Gastrocnemius medialis (tissue), 4 donors: ENCODE measurements at regions not wholly inside any gene's neighbourhood (a gene's known extent, or its start where the extent isn't known, plus 50 kb on each side); places are given as distances from the start of the nearest gene placed in this dataset.

ENCODE experiments used
- POLR2A ChIP-seq, 2 donors: fragments of 450-650 bp; IDR thresholded peaks; one replicate each; pipeline ENCODE4 v1.6.1; 2017; ENCODE audit warnings: antibody characterized with exemption in 2 of 2, mild to moderate bottlenecking in 2 of 2, moderate library complexity in 2 of 2
- TF ChIP-seq, protein P1 (sequence below), 5 experiments: fragments of 450-650 bp in 3 of 5; fragments of 200-600 bp in 2 of 5; sonication (generic) in 2 of 5; IDR thresholded peaks in 4 of 5; conservative IDR thresholded peaks in 1 of 5; 1 replicate in 4 of 5; 2 replicates in 1 of 5; pipeline ENCODE4 v1.5.1; 2016 to 2019; ENCODE audit warnings: antibody characterized with exemption in 5 of 5, mild to moderate bottlenecking in 3 of 5, moderate library complexity in 3 of 5

DNA sequence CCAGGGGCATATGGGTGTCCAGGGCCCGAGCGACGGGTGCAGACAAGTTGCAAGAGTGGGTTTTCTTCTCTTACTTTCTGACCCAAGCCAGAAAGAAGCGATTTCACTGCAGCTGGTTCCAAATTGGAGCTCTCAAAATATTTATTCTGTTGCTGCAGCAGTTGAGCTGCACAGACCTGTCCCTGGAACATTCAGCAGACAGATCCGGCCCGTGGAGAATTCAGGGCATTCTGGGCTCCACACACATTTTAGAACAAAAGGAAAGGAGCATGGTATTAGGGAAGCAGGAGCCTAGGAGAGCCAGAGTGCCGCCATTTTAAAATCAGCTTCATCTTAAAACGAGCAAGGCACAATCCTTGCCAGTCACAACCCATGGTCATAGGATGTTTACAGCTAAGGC lies 135.3 kb upstream of the TPM1 start:
- TF ChIP-seq, protein P1, sequence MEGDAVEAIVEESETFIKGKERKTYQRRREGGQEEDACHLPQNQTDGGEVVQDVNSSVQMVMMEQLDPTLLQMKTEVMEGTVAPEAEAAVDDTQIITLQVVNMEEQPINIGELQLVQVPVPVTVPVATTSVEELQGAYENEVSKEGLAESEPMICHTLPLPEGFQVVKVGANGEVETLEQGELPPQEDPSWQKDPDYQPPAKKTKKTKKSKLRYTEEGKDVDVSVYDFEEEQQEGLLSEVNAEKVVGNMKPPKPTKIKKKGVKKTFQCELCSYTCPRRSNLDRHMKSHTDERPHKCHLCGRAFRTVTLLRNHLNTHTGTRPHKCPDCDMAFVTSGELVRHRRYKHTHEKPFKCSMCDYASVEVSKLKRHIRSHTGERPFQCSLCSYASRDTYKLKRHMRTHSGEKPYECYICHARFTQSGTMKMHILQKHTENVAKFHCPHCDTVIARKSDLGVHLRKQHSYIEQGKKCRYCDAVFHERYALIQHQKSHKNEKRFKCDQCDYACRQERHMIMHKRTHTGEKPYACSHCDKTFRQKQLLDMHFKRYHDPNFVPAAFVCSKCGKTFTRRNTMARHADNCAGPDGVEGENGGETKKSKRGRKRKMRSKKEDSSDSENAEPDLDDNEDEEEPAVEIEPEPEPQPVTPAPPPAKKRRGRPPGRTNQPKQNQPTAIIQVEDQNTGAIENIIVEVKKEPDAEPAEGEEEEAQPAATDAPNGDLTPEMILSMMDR (IDR thresholded peaks at IDR 0.05 in 4 of 5, conservative IDR thresholded peaks at IDR 0.05 in 1 of 5), result no peak
- TF ChIP-seq POLR2A (IDR thresholded peaks at IDR 0.05), result no peak
